ENCODE measurements at regions not wholly inside any gene's neighbourhood (a gene's known extent, or its start where the extent isn't known, plus 50 kb on each side); places are given as distances from the start of the nearest gene placed in this dataset.

DNA sequence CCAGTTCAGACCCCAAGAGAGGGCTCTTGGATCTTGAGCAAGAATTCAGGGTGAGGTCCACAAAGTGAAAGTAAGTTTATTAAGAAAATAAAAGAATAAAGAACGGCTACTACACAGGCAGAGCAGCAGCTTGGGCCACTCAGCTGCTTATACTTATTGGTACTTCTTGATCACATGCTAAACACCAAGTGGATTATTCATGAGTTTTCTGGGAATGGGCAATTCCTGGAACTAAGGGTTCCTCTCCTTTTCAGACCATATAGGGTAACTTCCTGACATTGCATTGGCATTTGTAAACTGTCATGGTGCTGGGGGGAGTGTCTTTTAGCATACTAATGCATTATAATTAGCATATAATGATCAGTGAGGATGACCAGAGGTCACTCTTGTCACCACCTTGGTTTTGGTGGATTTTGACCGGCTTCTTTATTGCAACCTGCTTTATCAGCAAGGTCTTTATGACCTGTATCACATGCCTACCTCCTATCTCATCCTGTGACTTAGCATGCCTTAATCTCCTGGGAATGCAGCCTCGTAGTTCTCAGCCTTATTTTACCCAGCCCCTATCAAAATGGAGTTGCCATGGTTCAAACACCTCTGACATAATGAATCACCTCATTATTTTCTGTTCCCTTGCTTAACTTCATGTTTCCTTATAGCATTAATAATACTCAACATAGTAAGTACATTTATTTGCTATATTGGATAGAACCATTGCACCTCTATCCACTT is 476.3 kb downstream of the DTHD1 start:
- TF ChIP-seq, protein P1, sequence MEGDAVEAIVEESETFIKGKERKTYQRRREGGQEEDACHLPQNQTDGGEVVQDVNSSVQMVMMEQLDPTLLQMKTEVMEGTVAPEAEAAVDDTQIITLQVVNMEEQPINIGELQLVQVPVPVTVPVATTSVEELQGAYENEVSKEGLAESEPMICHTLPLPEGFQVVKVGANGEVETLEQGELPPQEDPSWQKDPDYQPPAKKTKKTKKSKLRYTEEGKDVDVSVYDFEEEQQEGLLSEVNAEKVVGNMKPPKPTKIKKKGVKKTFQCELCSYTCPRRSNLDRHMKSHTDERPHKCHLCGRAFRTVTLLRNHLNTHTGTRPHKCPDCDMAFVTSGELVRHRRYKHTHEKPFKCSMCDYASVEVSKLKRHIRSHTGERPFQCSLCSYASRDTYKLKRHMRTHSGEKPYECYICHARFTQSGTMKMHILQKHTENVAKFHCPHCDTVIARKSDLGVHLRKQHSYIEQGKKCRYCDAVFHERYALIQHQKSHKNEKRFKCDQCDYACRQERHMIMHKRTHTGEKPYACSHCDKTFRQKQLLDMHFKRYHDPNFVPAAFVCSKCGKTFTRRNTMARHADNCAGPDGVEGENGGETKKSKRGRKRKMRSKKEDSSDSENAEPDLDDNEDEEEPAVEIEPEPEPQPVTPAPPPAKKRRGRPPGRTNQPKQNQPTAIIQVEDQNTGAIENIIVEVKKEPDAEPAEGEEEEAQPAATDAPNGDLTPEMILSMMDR (IDR thresholded peaks at IDR 0.05; ENCODE audit: extremely low read depth, insufficient read depth, missing control alignments) = no peak
- in situ Hi-C loops (cut with MboI; ENCODE audit: low pct_unique_long_range_greater_than_20kb, low sequenced_read_pairs, unreplicated experiment) = no loop called here
- DNase-seq (ENCODE audit: low spot score) = no peak

DNA sequence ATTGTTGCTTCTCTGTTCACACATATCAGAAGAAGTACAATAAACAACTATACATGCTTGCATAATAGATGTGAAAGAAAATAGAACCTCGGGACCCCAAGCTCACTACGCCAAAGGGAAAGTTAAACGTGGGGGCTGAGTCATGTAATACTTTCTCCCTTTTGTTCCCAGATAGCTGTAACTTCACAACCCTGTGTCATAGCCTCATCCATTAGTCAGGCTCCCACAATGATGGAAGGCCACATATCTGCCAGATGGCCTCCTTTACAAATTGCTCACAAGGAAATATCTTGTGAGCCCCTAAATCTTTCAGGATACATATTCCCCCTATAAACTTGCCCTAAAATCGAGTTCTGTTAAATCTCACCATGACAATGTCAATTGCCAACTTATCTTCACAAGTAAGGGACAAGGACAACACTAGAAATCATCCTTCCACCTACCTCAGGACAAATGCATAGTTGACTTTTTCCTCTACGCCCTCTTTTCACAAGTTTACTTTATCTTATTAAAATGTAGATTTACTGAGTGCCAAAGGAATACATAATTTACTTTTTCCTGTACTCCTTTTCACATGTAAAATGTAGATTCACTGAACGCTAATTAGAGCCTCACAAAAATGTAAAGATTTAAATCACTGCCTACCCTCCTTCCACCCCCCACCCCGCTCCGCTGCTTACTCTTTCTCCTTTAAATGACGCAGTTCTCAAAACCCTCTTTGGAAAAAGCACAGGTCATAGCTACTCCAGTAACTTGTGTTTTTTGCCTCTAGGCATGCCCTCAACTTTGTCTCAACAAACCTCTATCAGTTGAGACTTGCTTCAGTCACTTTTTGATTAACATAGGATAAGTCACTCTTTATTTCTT is 477.1 kb downstream of the DTHD1 start:
- TF ChIP-seq, protein P1 (IDR thresholded peaks at IDR 0.05; ENCODE audit: extremely low read depth, insufficient read depth, missing control alignments) = no peak
- DNase-seq (ENCODE audit: low spot score) = no peak
- in situ Hi-C loops (cut with MboI; ENCODE audit: low pct_unique_long_range_greater_than_20kb, low sequenced_read_pairs, unreplicated experiment) = no loop called here

DNA sequence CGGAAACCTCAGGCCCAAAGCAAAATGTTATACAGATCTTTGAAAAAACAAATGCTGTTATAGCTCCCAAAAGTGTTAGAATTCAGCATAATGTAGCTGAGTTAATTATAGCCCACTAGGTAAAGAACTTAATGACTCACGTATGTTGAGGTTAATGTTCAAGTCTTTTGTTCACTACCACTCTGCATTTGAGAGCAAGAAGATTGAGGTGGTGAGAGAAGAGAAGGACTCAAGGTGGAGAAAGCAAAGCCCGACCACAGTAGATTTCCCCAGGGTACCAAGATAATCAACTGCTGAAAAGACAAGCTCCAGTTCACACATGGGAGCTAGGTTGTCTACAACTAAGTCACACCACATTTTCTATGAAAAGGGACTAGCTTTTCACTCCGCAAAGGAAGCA is 480.2 kb downstream of the DTHD1 start:
- TF ChIP-seq, protein P1 (IDR thresholded peaks at IDR 0.05; ENCODE audit: extremely low read depth, insufficient read depth, missing control alignments) = no peak
- in situ Hi-C loops (cut with MboI; ENCODE audit: low pct_unique_long_range_greater_than_20kb, low sequenced_read_pairs, unreplicated experiment) = no loop called here
- no peak for DNase-seq (ENCODE audit: low spot score)

DNA sequence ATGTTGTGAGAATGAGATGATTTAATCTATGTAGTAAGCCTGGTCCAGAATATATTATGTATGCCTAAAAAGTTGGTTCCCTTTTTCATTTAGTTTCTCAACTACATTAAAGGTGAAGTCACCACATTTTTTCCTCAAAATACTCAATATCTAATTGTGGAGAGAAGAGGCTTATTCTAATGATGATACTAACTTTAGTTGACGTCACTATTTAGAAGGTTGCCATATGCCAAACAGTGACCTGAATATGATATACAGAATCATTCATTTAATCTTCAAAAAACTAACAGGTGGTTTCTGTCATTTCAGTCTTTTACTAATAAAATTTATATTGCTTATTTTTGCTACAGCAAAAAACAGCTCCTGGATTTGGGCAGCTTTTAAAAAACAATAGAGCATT is 480.7 kb upstream of the NWD2 start:
- TF ChIP-seq, protein P1 (IDR thresholded peaks at IDR 0.05; ENCODE audit: extremely low read depth, insufficient read depth, missing control alignments) = no peak
- no peak for DNase-seq (ENCODE audit: low spot score)
- in situ Hi-C loops (cut with MboI; ENCODE audit: low pct_unique_long_range_greater_than_20kb, low sequenced_read_pairs, unreplicated experiment) = no loop called here

DNA sequence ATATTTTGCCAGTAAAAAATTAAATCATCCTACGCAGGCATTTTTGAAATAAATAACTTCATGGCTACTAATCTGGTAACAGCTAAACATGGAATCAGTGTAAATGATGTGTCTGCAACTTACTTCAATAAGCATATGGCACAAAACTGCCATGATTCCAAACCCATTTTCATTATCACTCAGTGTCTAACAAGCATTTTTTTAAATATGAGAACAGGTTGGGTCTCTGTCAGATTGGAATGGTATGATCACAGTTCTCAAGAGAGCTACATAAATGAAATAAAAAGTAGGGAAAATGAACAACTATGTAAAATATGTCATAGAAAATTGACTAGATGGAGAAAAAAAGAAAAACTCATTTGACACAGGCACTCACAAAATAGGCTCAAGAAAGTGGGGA is 476.9 kb upstream of the NWD2 start:
- TF ChIP-seq, protein P1 (IDR thresholded peaks at IDR 0.05; ENCODE audit: extremely low read depth, insufficient read depth, missing control alignments) = no peak
- in situ Hi-C loops (cut with MboI; ENCODE audit: low pct_unique_long_range_greater_than_20kb, low sequenced_read_pairs, unreplicated experiment) = no loop called here
- DNase-seq (ENCODE audit: low spot score) = no peak

DNA sequence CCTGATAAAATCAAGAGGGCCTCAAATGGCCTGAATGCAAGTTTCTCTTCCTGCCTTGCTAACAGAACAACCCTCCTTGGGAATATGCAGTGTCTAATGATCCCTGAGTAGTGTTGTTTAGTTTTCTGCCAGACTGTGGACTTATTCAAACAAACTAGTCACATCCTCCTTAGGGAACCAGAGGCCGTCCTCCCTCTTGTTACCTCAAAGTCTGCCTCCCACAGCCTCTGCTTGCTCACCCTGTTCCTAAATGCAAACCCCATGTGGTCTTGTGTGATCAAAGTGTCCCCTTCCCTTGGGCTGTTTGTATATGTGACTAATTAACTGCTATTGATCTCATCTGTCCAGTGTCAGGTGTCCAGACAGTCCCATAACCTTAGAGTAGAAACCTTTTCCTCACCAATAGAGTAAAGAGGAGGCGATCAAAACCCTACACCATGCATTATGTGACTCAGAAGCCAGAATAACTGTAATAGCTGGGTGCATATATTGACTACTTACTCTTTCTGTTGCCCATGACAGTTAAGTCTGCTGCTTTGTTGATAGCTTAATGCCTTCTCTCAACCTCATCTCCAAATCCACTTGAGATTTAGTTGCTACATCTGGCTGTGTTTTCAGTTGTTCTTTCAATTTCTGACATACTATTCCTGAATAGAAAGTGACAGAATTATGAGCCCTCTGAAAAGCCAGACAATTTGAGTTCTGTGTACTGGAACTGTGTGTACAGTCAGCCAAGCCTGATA is 473.0 kb upstream of the NWD2 start:
- in situ Hi-C loops (cut with MboI; ENCODE audit: low pct_unique_long_range_greater_than_20kb, low sequenced_read_pairs, unreplicated experiment) = no loop called here
- DNase-seq (ENCODE audit: low spot score) = no peak
- TF ChIP-seq, protein P1 (IDR thresholded peaks at IDR 0.05; ENCODE audit: extremely low read depth, insufficient read depth, missing control alignments) = no peak
